IMR-90 (cell line): ENCODE measurements at regions not wholly inside any gene's neighbourhood (a gene's known extent, or its start where the extent isn't known, plus 50 kb on each side); places are given as distances from the start of the nearest gene placed in this dataset.
"Not testable (repeated sequence)": the region's sequence is repeated elsewhere in the genome, so short reads cannot be mapped to it uniquely, and the experiment has no call there.

Experiments used
- ATAC-seq: fragments of 200-7000 bp; cut with Tn5 transposase; 2 replicates; pipeline ENCODE4 v1.9.1; 2020; ENCODE audit warnings: low read depth, mild to moderate bottlenecking, moderate library complexity
- BruUV-seq: library from RNA; stranded (reverse); fragments of 400-500 nt; replicated peaks from 2 replicates; lab custom pipeline; 2021; lab: Mats Ljungman, UMichigan
- CTCF ChIA-PET: fragments of 300-600 bp; formaldehyde crosslinking; extraction: SDS; loops from one replicate; lab custom pipeline; 2021; ENCODE audit warnings: antibody characterized with exemption; lab: Yijun Ruan, JAX
- POLR2A ChIA-PET: fragments of 300-600 bp; sonication (Branson Sonifier 250); formaldehyde crosslinking; loops from one replicate; lab custom pipeline; 2022; ENCODE audit warnings: antibody characterized with exemption; ENCODE audit not compliant: unreplicated experiment; lab: Charles Lee
- DNase-seq: peaks from one replicate; pipeline ENCODE4 v3.0.0; 2013
- H2AFZ ChIP-seq: replicated peaks from 2 replicates; pipeline ENCODE3; 2013; ENCODE audit warnings: low read length, mild to moderate bottlenecking; ENCODE audit not compliant: poor library complexity
- H2AK5ac ChIP-seq: 2 replicates; pipeline ENCODE4 v1.6.1; 2013; ENCODE audit warnings: low read depth, low read length, inconsistent platforms
- H2AK9ac ChIP-seq: replicated peaks from 2 replicates; pipeline ENCODE3; 2013; ENCODE audit warnings: mild to moderate bottlenecking, low read depth, low read length, moderate library complexity; ENCODE audit not compliant: poor library complexity
- H2BK120ac ChIP-seq: 2 replicates; pipeline ENCODE4 v1.6.1; 2013; ENCODE audit warnings: low read depth, low read length, inconsistent platforms
- H2BK15ac ChIP-seq: 3 replicates; pipeline ENCODE4 v1.6.1; 2013; ENCODE audit warnings: low read depth, low read length, inconsistent platforms
- H2BK20ac ChIP-seq: 2 replicates; pipeline ENCODE4 v1.6.1; 2013; ENCODE audit warnings: low read depth, mild to moderate bottlenecking, inconsistent platforms, low read length, moderate library complexity
- H2BK5ac ChIP-seq: 2 replicates; pipeline ENCODE4 v1.6.1; 2013; ENCODE audit warnings: mild to moderate bottlenecking, low read depth, low read length, inconsistent platforms; ENCODE audit not compliant: poor library complexity, severe bottlenecking
- H3K14ac ChIP-seq: replicated peaks from 2 replicates; pipeline ENCODE4 v1.6.1; 2013; ENCODE audit warnings: low read depth, low read length, inconsistent platforms
- H3K18ac ChIP-seq: 2 replicates; pipeline ENCODE4 v1.6.1; 2013; ENCODE audit warnings: low read depth, low read length, control low read depth
- H3K23ac ChIP-seq: 2 replicates; pipeline ENCODE4 v1.6.1; 2013; ENCODE audit warnings: low read depth, low read length, inconsistent platforms
- H3K27ac ChIP-seq: 2 replicates; pipeline ENCODE4 v1.5.1; 2013; ENCODE audit warnings: mild to moderate bottlenecking, control low read depth, low read length; ENCODE audit not compliant: insufficient read depth
- H3K27me3 ChIP-seq: 2 replicates; pipeline ENCODE4 v1.6.1; 2013; ENCODE audit warnings: low read length; ENCODE audit not compliant: control insufficient read depth, insufficient read depth
- H3K36me3 ChIP-seq: 2 replicates; pipeline ENCODE4 v1.6.1; 2013; ENCODE audit warnings: low read length, mixed read lengths; ENCODE audit not compliant: control insufficient read depth, insufficient read depth
- H3K4ac ChIP-seq: 2 replicates; pipeline ENCODE4 v1.6.1; 2013; ENCODE audit warnings: low read depth, low read length, inconsistent platforms
- H3K4me1 ChIP-seq: 2 replicates; pipeline ENCODE4 v1.6.1; 2013; ENCODE audit warnings: low read length, mixed read lengths; ENCODE audit not compliant: control insufficient read depth, insufficient read depth
- H3K4me2 ChIP-seq: 2 replicates; pipeline ENCODE4 v1.6.1; 2013; ENCODE audit warnings: low read depth, mild to moderate bottlenecking, control low read depth, low read length, moderate library complexity
- H3K4me3 ChIP-seq: 2 replicates; pipeline ENCODE4 v1.5.1; 2013; ENCODE audit warnings: low read depth, mild to moderate bottlenecking, control low read depth, low read length, moderate library complexity; ENCODE audit not compliant: insufficient read depth
- H3K56ac ChIP-seq: 2 replicates; pipeline ENCODE4 v1.6.1; 2013; ENCODE audit warnings: low read length, inconsistent platforms; ENCODE audit not compliant: insufficient read depth; ENCODE audit errors: extremely low read depth
- H3K79me1 ChIP-seq, 2 experiments: 2 replicates each; pipeline ENCODE4 v1.6.1; 2013; ENCODE audit warnings: low read length in 2 of 2, inconsistent platforms in 1 of 2, low read depth in 1 of 2
- H3K9ac ChIP-seq: 2 replicates; pipeline ENCODE4 v1.6.1; 2013; ENCODE audit warnings: low read depth, low read length, control low read depth
- H3K9me1 ChIP-seq: 2 replicates; pipeline ENCODE4 v1.6.1; 2013; ENCODE audit warnings: low read length, inconsistent platforms; ENCODE audit not compliant: insufficient read depth
- H3K9me3 ChIP-seq: 2 replicates; pipeline ENCODE4 v1.6.1; 2013; ENCODE audit warnings: low read length; ENCODE audit not compliant: control insufficient read depth, insufficient read depth
- H4K20me1 ChIP-seq: 2 replicates; pipeline ENCODE4 v1.6.1; 2013; ENCODE audit warnings: low read length, inconsistent platforms; ENCODE audit not compliant: insufficient read depth
- H4K5ac ChIP-seq: 2 replicates; pipeline ENCODE4 v1.6.1; 2013; ENCODE audit warnings: mild to moderate bottlenecking, low read depth, low read length, control low read depth
- H4K8ac ChIP-seq, 2 experiments: 2 replicates each; pipeline ENCODE4 v1.6.1; 2013; ENCODE audit warnings: low read depth in 2 of 2, low read length in 2 of 2, control low read depth in 1 of 2, inconsistent platforms in 1 of 2
- H4K91ac ChIP-seq: 2 replicates; pipeline ENCODE4 v1.6.1; 2013; ENCODE audit warnings: low read depth, low read length, inconsistent platforms; ENCODE audit not compliant: insufficient read depth
- WGBS, 2 experiments: methylation state at CpG; one replicate each; pipeline versions ENCODE4 v1.1.5 to v1.1.7; 2013; ENCODE audit warnings: missing lambda C conversion rate in 2 of 2; ENCODE audit not compliant: insufficient read length in 1 of 2; ENCODE audit errors: extremely low coverage in 2 of 2; 5-methylcytosine and 5-hydroxymethylcytosine counted together
- dilution Hi-C: fragments of 300-500 bp; cut with HindIII; formaldehyde crosslinking; loops from one replicate; pipeline ENCODE4 v1.14.3; 2018; ENCODE audit warnings: low sequenced_read_pairs; ENCODE audit not compliant: unreplicated experiment
- in situ Hi-C: fragments of 300-500 bp; cut with MboI; formaldehyde crosslinking; loops from 3 replicates; pipeline ENCODE4 v1.14.3; 2019; ENCODE audit warnings: low sequenced_read_pairs, inconsistent platforms, mixed read lengths
- intact Hi-C: fragments of 100-400 bp; cut with micrococcal nuclease; formaldehyde crosslinking; loops from 2 replicates; pipeline ENCODE4 v1.10.0; 2022

- H3K14ac ChIP-seq, BruUV-seq, H2BK5ac ChIP-seq, H3K9me1 ChIP-seq, H2BK15ac ChIP-seq, POLR2A ChIA-PET, H2AFZ ChIP-seq, H3K4me2 ChIP-seq, H3K4me3 ChIP-seq, H3K27ac ChIP-seq, dilution Hi-C loops, H2BK20ac ChIP-seq, ATAC-seq, H3K56ac ChIP-seq, H4K5ac ChIP-seq, H3K18ac ChIP-seq, in situ Hi-C loops, DNase-seq, H3K23ac ChIP-seq, H2AK9ac ChIP-seq, CTCF ChIA-PET, H3K36me3 ChIP-seq, H3K79me1 ChIP-seq, H3K27me3 ChIP-seq, H4K20me1 ChIP-seq, H3K9ac ChIP-seq, H3K4me1 ChIP-seq, H4K91ac ChIP-seq, H3K4ac ChIP-seq, H2AK5ac ChIP-seq, H4K8ac ChIP-seq, H2BK120ac ChIP-seq, intact Hi-C loops, H3K9me3 ChIP-seq: not testable (repeated sequence)
- no CpG with 5 or more reads among the region's 1 CpG for WGBS, 2 experiments
Observed at GRCh38 chr4:155574329-155574728, 92.3 kb upstream of the GUCY1A1 start.
